CD4-positive, alpha-beta T cell treated with Interleukin-1 beta for 1 hour (primary cell): ENCODE measurements at regions not wholly inside any gene's neighbourhood (a gene's known extent, or its start where the extent isn't known, plus 50 kb on each side); places are given as distances from the start of the nearest gene placed in this dataset.

Experiments used
- DNase-seq, 2 donors: peaks; one replicate each; pipeline ENCODE4 v3.0.0-alpha.2; 2020 to 2022

- peak in 1 of 2 donors; percentile 15 for DNase-seq
These were observed 74.0 kb upstream of the PLCL2 start for GRCh38 chr3:16810593-16811367.

- DNase-seq = no peak
These were observed 72.8 kb upstream of the PLCL2 start for GRCh38 chr3:16811950-16812349.

GRCh38 chr3:16813336-16813735 is 71.4 kb upstream of the PLCL2 start:
- DNase-seq = no peak

- DNase-seq = no peak
These were observed 68.5 kb upstream of the PLCL2 start for GRCh38 chr3:16816048-16816780.

GRCh38 chr3:16817197-16817596 is 67.6 kb upstream of the PLCL2 start:
- DNase-seq = no peak

GRCh38 chr3:16818194-16818593 is 66.6 kb upstream of the PLCL2 start:
- DNase-seq = no peak

- no peak for DNase-seq
These were observed 65.8 kb upstream of the PLCL2 start for GRCh38 chr3:16818945-16819344.

- DNase-seq = no peak
These were observed 64.3 kb upstream of the PLCL2 start for GRCh38 chr3:16820485-16820884.

- no peak for DNase-seq
These were observed 63.7 kb upstream of the PLCL2 start for GRCh38 chr3:16821053-16821452.

- peak in 1 of 2 donors; percentile 43 for DNase-seq
These were observed 60.6 kb upstream of the PLCL2 start for GRCh38 chr3:16824081-16824696.

- no peak for DNase-seq
These were observed 59.0 kb upstream of the PLCL2 start for GRCh38 chr3:16825617-16826204.

- DNase-seq = peak; percentile 67 to 74
These were observed 55.9 kb upstream of the PLCL2 start for GRCh38 chr3:16828815-16829214.

GRCh38 chr3:16831846-16832245 is 52.9 kb upstream of the PLCL2 start:
- no peak for DNase-seq

- no peak for DNase-seq
These were observed 50.5 kb upstream of the PLCL2 start for GRCh38 chr3:16834214-16834613.

- DNase-seq = no peak
These were observed 50.0 kb upstream of the PLCL2 start for GRCh38 chr3:16834753-16835152.
